Nephron progenitor cell (in vitro differentiated cells): ENCODE measurements at regions not wholly inside any gene's neighbourhood (a gene's known extent, or its start where the extent isn't known, plus 50 kb on each side); places are given as distances from the start of the nearest gene placed in this dataset.

ENCODE experiments used
- DNase-seq: peaks from one replicate; pipeline ENCODE4 v3.0.0; 2021
- H3K27ac Mint-ChIP-seq: 2 replicates; pipeline ENCODE4 v1.8.0; 2021; ENCODE audit warnings: mild to moderate bottlenecking, moderate library complexity, mixed read lengths
- H3K27me3 Mint-ChIP-seq: 2 replicates; pipeline ENCODE4 v1.8.0; 2021; ENCODE audit warnings: mild to moderate bottlenecking, low read depth, mixed read lengths; ENCODE audit not compliant: poor library complexity
- H3K36me3 Mint-ChIP-seq: 2 replicates; pipeline ENCODE4 v1.8.0; 2021; ENCODE audit warnings: low read depth, mixed read lengths
- H3K4me1 Mint-ChIP-seq: 2 replicates; pipeline ENCODE4 v1.8.0; 2021; ENCODE audit warnings: mixed read lengths
- H3K4me3 Mint-ChIP-seq: 2 replicates; pipeline ENCODE4 v1.8.0; 2021; ENCODE audit warnings: mild to moderate bottlenecking, moderate library complexity, mixed read lengths
- H3K9me3 Mint-ChIP-seq: 2 replicates; pipeline ENCODE4 v1.8.0; 2021; ENCODE audit warnings: mild to moderate bottlenecking, moderate library complexity, mixed read lengths
- CTCF ChIP-seq: fragments of 200-600 bp; sonication (generic); IDR thresholded peaks from 2 replicates; pipeline ENCODE4 v1.5.0; 2021; ENCODE audit warnings: antibody characterized with exemption

GRCh38 chr14:54039311-54039710 is 82.7 kb upstream of the BMP4 start:
- peaks cover 38% of the 10 kb centered on the region for H3K9me3 Mint-ChIP-seq
- H3K27ac Mint-ChIP-seq: no peak overlapping the region
- peaks cover 7% of the 10 kb centered on the region for H3K4me1 Mint-ChIP-seq
- H3K4me3 Mint-ChIP-seq: no peak overlapping the region
- H3K36me3 Mint-ChIP-seq: peaks cover 20% of the 10 kb centered on the region
- peaks cover 2% of the 10 kb centered on the region for H3K27me3 Mint-ChIP-seq
- no peak for DNase-seq
- no peak for TF ChIP-seq CTCF

GRCh38 chr14:54040846-54041245 is 84.2 kb upstream of the BMP4 start:
- no peak overlapping the region for H3K4me3 Mint-ChIP-seq
- peaks cover 2% of the 10 kb centered on the region for H3K27me3 Mint-ChIP-seq
- H3K27ac Mint-ChIP-seq: no peak overlapping the region
- peaks cover 8% of the 10 kb centered on the region for H3K36me3 Mint-ChIP-seq
- peaks cover 10% of the 10 kb centered on the region for H3K4me1 Mint-ChIP-seq
- TF ChIP-seq CTCF: no peak
- H3K9me3 Mint-ChIP-seq: peaks cover 23% of the 10 kb centered on the region
- no peak for DNase-seq

GRCh38 chr14:54046250-54046649 is 89.6 kb upstream of the BMP4 start:
- Mint-ChIP-seq H3K27me3 (no peaks in the 10 kb centered on the region), H3K4me3 (no peak overlapping the region), H3K36me3 (no peaks in the 10 kb centered on the region), H3K27ac (no peak overlapping the region), H3K9me3 (no peaks in the 10 kb centered on the region), H3K4me1 (peaks cover 22% of the 10 kb centered on the region)
- no peak for TF ChIP-seq CTCF
- DNase-seq: no peak

GRCh38 chr14:54047645-54048308 is 91.2 kb upstream of the BMP4 start:
- H3K9me3 Mint-ChIP-seq: no peaks in the 10 kb centered on the region
- DNase-seq: no peak
- no peak overlapping the region for H3K27ac Mint-ChIP-seq
- no peak overlapping the region for H3K4me3 Mint-ChIP-seq
- no peak for TF ChIP-seq CTCF
- H3K27me3 Mint-ChIP-seq: no peaks in the 10 kb centered on the region
- H3K36me3 Mint-ChIP-seq: no peaks in the 10 kb centered on the region
- H3K4me1 Mint-ChIP-seq: peaks cover 15% of the 10 kb centered on the region

- Mint-ChIP-seq H3K27me3 (no peaks in the 10 kb centered on the region), H3K9me3 (no peaks in the 10 kb centered on the region), H3K36me3 (no peaks in the 10 kb centered on the region), H3K4me1 (peaks cover 15% of the 10 kb centered on the region), H3K27ac (no peak overlapping the region), H3K4me3 (no peak overlapping the region)
- no peak for TF ChIP-seq CTCF
- DNase-seq: no peak
These were observed 91.7 kb upstream of the BMP4 start for GRCh38 chr14:54048311-54048710.

- Mint-ChIP-seq H3K4me1 (peaks cover 15% of the 10 kb centered on the region), H3K4me3 (no peak overlapping the region), H3K9me3 (no peaks in the 10 kb centered on the region), H3K27ac (no peak overlapping the region), H3K36me3 (no peaks in the 10 kb centered on the region), H3K27me3 (no peaks in the 10 kb centered on the region)
- no peak for DNase-seq
- no peak for TF ChIP-seq CTCF
These were observed 92.1 kb upstream of the BMP4 start for GRCh38 chr14:54048736-54049135.
